GM12878 (cell line): ENCODE measurements at regions not wholly inside any gene's neighbourhood (a gene's known extent, or its start where the extent isn't known, plus 50 kb on each side); places are given as distances from the start of the nearest gene placed in this dataset.

Experiments used
- ATAC-seq: fragments of 200-7000 bp; cut with Tn5 transposase; 3 replicates; pipeline ENCODE4 v1.9.1; 2020; ENCODE audit warnings: mild to moderate bottlenecking, moderate library complexity
- BruUV-seq: library from RNA; stranded (reverse); fragments of 400-500 nt; replicated peaks from 2 replicates; lab custom pipeline; 2021; lab: Mats Ljungman, UMichigan
- CTCF ChIA-PET: fragments of 300-600 bp; sonication (Branson Sonifier 250); formaldehyde crosslinking; extraction: SDS; loops from one replicate; lab custom pipeline; 2021; ENCODE audit warnings: inconsistent platforms; lab: Yijun Ruan, JAX
- POLR2A ChIA-PET: fragments of 350-600 bp; formaldehyde crosslinking; extraction: SDS; loops from one replicate; lab custom pipeline; 2021; ENCODE audit warnings: inconsistent platforms; lab: Charles Lee
- RAD21 ChIA-PET: fragments of 300-600 bp; sonication (Branson Sonifier 250); formaldehyde crosslinking; loops from one replicate; lab custom pipeline; 2023; ENCODE audit warnings: antibody characterized with exemption; ENCODE audit not compliant: unreplicated experiment; lab: Charles Lee
- SMC1A ChIA-PET: fragments of 300-600 bp; sonication (Branson Sonifier 250); formaldehyde crosslinking; loops from one replicate; lab custom pipeline; 2023; ENCODE audit not compliant: unreplicated experiment, uncharacterized antibody; lab: Charles Lee
- DNase-seq: peaks from one replicate; pipeline ENCODE4 v3.0.0-alpha.2; 2011; ENCODE audit warnings: low read depth, low spot score
- FAIRE-seq: peaks from 3 replicates; lab custom pipeline; 2011; peaks lifted over from hg19 to GRCh38; lab: Jason Lieb, UNC
- H2AFZ ChIP-seq: 2 replicates; pipeline ENCODE4 v1.6.0; 2011; ENCODE audit warnings: low read depth, low read length, control low read depth; ENCODE audit not compliant: control insufficient read depth
- H3K27ac ChIP-seq: 2 replicates; pipeline ENCODE4 v1.5.1; 2011; ENCODE audit warnings: control low read depth; ENCODE audit not compliant: control insufficient read depth, insufficient read depth
- H3K27me3 ChIP-seq, 2 experiments: replicated peaks in 1 of 2; 2 replicates each; pipeline versions ENCODE4 v1.6.0 to v1.6.1; 2011; ENCODE audit warnings: low read length in 1 of 2; ENCODE audit not compliant: control insufficient read depth in 2 of 2, insufficient read depth in 2 of 2
- H3K36me3 ChIP-seq, 2 experiments: 2 replicates each; pipeline ENCODE4 v1.5.1; 2011; ENCODE audit warnings: low read length in 1 of 2; ENCODE audit not compliant: control insufficient read depth in 2 of 2, insufficient read depth in 2 of 2
- H3K4me1 ChIP-seq: 2 replicates; pipeline ENCODE4 v1.6.1; 2011; ENCODE audit warnings: mild to moderate bottlenecking, low read length, moderate library complexity, mixed read lengths; ENCODE audit not compliant: control insufficient read depth, insufficient read depth
- H3K4me2 ChIP-seq: 2 replicates; pipeline ENCODE4 v1.6.0; 2011; ENCODE audit warnings: control low read depth; ENCODE audit not compliant: control insufficient read depth, insufficient read depth
- H3K4me3 ChIP-seq: fragments of 200-600 bp; sonication (generic); 2 replicates; pipeline ENCODE4 v1.5.1; 2016
- H3K79me2 ChIP-seq: 2 replicates; pipeline ENCODE4 v1.6.0; 2011; ENCODE audit warnings: low read length; ENCODE audit not compliant: control insufficient read depth, insufficient read depth
- H3K9ac ChIP-seq: 2 replicates; pipeline ENCODE4 v1.8.0; 2011; ENCODE audit warnings: low read length, control low read depth, mixed read lengths; ENCODE audit not compliant: control insufficient read depth, insufficient read depth
- H3K9me3 ChIP-seq: replicated peaks from 3 replicates; pipeline ENCODE4 v1.5.1; 2011; ENCODE audit warnings: mild to moderate bottlenecking, low read length; ENCODE audit not compliant: control insufficient read depth, insufficient read depth
- H4K20me1 ChIP-seq: 2 replicates; pipeline ENCODE4 v1.6.0; 2011; ENCODE audit not compliant: control insufficient read depth, insufficient read depth
- BMI1 ChIP-seq: fragments of 450-650 bp; IDR thresholded peaks from 2 replicates; pipeline ENCODE4 v1.6.1; 2016; ENCODE audit warnings: mild to moderate bottlenecking, moderate library complexity, borderline replicate concordance
- CHD1 ChIP-seq: IDR thresholded peaks from 2 replicates; pipeline ENCODE4 v1.6.1; 2012; ENCODE audit warnings: low read depth, low read length, improper control_type of control experiment
- CREB1 ChIP-seq: IDR thresholded peaks from 2 replicates; pipeline ENCODE4 v1.6.1; 2012; ENCODE audit warnings: low read depth, mild to moderate bottlenecking, inconsistent platforms
- EP300 ChIP-seq, 2 experiments: fragments of 150-350 bp in 1 of 2; IDR thresholded peaks; 2 replicates each; pipeline ENCODE4 v1.6.1; 2011 to 2012; ENCODE audit warnings: low read depth in 2 of 2, low read length in 2 of 2, borderline replicate concordance in 1 of 2, improper control_type of control experiment in 1 of 2, inconsistent platforms in 1 of 2; ENCODE audit not compliant: control insufficient read depth in 1 of 2
- GABPA ChIP-seq: IDR thresholded peaks from 2 replicates; pipeline ENCODE4 v1.6.1; 2014; ENCODE audit warnings: antibody characterized with exemption, low read depth, mild to moderate bottlenecking, inconsistent platforms
- JUND ChIP-seq: IDR thresholded peaks from 2 replicates; pipeline ENCODE4 v1.6.1; 2012; ENCODE audit warnings: low read depth, mild to moderate bottlenecking, low read length, improper control_type of control experiment, moderate library complexity
- NKRF ChIP-seq: fragments of 450-650 bp; conservative IDR thresholded peaks from 2 replicates; pipeline ENCODE4 v1.6.1; 2017; ENCODE audit warnings: mild to moderate bottlenecking, moderate library complexity
- PML ChIP-seq: IDR thresholded peaks from 2 replicates; pipeline ENCODE4 v1.6.1; 2012; ENCODE audit warnings: low read length, inconsistent platforms
- RB1 ChIP-seq: fragments of 450-650 bp; formaldehyde crosslinking; IDR thresholded peaks from 2 replicates; pipeline ENCODE4 v1.6.1; 2017; ENCODE audit warnings: mild to moderate bottlenecking, borderline replicate concordance
- RELB ChIP-seq: fragments of 450-650 bp; IDR thresholded peaks from 2 replicates; pipeline ENCODE4 v1.6.1; 2017; ENCODE audit warnings: low read depth, mild to moderate bottlenecking, moderate library complexity
- SMAD5 ChIP-seq: IDR thresholded peaks from 2 replicates; pipeline ENCODE4 v1.6.1; 2016; ENCODE audit warnings: antibody characterized with exemption, low read depth
- SMARCA5 ChIP-seq: fragments of 450-650 bp; IDR thresholded peaks from 2 replicates; pipeline ENCODE4 v1.6.1; 2017; ENCODE audit warnings: mild to moderate bottlenecking
- ZBED1 ChIP-seq: IDR thresholded peaks from 2 replicates; pipeline ENCODE4 v1.6.1; 2016; ENCODE audit warnings: borderline replicate concordance
- WGBS: methylation state at CpG from one replicate; pipeline ENCODE4 v1.1.6; 2016; ENCODE audit warnings: low lambda C conversion rate; ENCODE audit not compliant: insufficient replicate concordance, insufficient coverage; ENCODE audit errors: missing lambda C conversion rate; 5-methylcytosine and 5-hydroxymethylcytosine counted together
- in situ Hi-C: fragments of 300-500 bp; cut with MboI; formaldehyde crosslinking; loops from 9 replicates; pipeline ENCODE4 v1.14.3; 2018; ENCODE audit warnings: mixed read lengths
- intact Hi-C: fragments of 100-400 bp; cut with micrococcal nuclease; formaldehyde crosslinking; loops from one replicate; pipeline ENCODE4 v1.14.2; 2022; ENCODE audit not compliant: unreplicated experiment
- TF ChIP-seq, protein P1 (sequence below): fragments of 150-350 bp; IDR thresholded peaks from 2 replicates; pipeline ENCODE4 v1.6.1; 2016; ENCODE audit warnings: low read depth, low read length

DNA sequence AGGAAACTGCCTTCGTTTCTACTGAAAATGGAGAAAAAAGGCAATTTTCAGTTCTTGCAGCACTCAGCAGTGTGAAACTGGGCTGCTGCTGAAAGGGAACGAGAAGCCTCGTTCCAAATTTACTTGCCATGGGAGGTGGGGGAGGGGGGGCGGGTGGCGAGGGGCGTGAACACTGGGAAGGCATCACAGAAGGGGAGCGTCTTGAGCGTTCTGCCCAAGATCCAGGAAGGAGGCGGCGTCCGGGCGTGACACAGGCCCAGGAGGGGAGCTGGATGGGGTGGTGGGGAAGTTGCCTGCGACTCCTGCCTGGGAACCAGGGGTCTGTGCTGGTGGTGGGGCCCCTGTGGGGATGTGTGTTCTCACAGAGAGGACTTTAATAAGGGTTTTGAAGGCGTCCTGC lies 213.5 kb downstream of the CTTN start:
- H3K9ac ChIP-seq: no peak overlapping the region
- H3K79me2 ChIP-seq: no peaks in the 10 kb centered on the region
- ChIA-PET RAD21 (no interaction called here), SMC1A (no interaction called here), POLR2A (no interaction called here), CTCF (no interaction called here)
- FAIRE-seq (no peak), ATAC-seq (no peak), DNase-seq (no peak)
- 0% methylated on average over 9 of the region's 14 CpGs for WGBS
- no TSS peak for BruUV-seq
- H3K9me3 ChIP-seq: no peaks in the 10 kb centered on the region; the same call in 2 of the 3 replicates
- in situ Hi-C loops (no loop called here), intact Hi-C loops (no loop called here)
- H4K20me1 ChIP-seq: no peaks in the 10 kb centered on the region
- H3K27me3 ChIP-seq: no peaks in the 10 kb centered on the region; a peak in 1 of 4 replicates
- no peak overlapping the region for H3K4me3 ChIP-seq
- H3K27ac ChIP-seq: no peak overlapping the region
- H3K4me2 ChIP-seq: no peak overlapping the region
- H3K36me3 ChIP-seq: no peaks in the 10 kb centered on the region
- H3K4me1 ChIP-seq: no peaks in the 10 kb centered on the region
- H2AFZ ChIP-seq: no peak overlapping the region
- TF ChIP-seq PML (no peak), GABPA (no peak), NKRF (no peak), SMARCA5 (no peak), RB1 (no peak), SMAD5 (no peak), JUND (no peak), CREB1 (no peak), BMI1 (no peak), CHD1 (no peak), EP300 (IDR thresholded peaks at IDR 0.05; ENCODE audit: borderline replicate concordance in 1 of 2, control insufficient read depth in 1 of 2, low read depth in 2 of 2, low read length in 2 of 2) (no peak), ZBED1 (no peak), RELB (no peak)
- TF ChIP-seq, protein P1, sequence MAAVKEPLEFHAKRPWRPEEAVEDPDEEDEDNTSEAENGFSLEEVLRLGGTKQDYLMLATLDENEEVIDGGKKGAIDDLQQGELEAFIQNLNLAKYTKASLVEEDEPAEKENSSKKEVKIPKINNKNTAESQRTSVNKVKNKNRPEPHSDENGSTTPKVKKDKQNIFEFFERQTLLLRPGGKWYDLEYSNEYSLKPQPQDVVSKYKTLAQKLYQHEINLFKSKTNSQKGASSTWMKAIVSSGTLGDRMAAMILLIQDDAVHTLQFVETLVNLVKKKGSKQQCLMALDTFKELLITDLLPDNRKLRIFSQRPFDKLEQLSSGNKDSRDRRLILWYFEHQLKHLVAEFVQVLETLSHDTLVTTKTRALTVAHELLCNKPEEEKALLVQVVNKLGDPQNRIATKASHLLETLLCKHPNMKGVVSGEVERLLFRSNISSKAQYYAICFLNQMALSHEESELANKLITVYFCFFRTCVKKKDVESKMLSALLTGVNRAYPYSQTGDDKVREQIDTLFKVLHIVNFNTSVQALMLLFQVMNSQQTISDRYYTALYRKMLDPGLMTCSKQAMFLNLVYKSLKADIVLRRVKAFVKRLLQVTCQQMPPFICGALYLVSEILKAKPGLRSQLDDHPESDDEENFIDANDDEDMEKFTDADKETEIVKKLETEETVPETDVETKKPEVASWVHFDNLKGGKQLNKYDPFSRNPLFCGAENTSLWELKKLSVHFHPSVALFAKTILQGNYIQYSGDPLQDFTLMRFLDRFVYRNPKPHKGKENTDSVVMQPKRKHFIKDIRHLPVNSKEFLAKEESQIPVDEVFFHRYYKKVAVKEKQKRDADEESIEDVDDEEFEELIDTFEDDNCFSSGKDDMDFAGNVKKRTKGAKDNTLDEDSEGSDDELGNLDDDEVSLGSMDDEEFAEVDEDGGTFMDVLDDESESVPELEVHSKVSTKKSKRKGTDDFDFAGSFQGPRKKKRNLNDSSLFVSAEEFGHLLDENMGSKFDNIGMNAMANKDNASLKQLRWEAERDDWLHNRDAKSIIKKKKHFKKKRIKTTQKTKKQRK: no peak
